ENCODE measurements at regions not wholly inside any gene's neighbourhood (a gene's known extent, or its start where the extent isn't known, plus 50 kb on each side); places are given as distances from the start of the nearest gene placed in this dataset.
"Not testable (repeated sequence)": the region's sequence is repeated elsewhere in the genome, so short reads cannot be mapped to it uniquely, and the experiment has no call there.

- Histone ChIP-seq H3K36me3 (ENCODE audit: control insufficient read depth in 1 of 2, insufficient read depth in 2 of 2, low read length in 2 of 2) (no peaks in the 10 kb centered on the region), H3K4me1 (ENCODE audit: control insufficient read depth in 1 of 2, insufficient read depth in 2 of 2, low read length in 2 of 2) (no peaks in the 10 kb centered on the region), H3K27ac (ENCODE audit: low read depth, low read length) (no peak overlapping the region), H3K9me3 (ENCODE audit: control insufficient read depth in 1 of 2, low read length in 2 of 2) (no peaks in the 10 kb centered on the region), H3K27me3 (ENCODE audit: control insufficient read depth in 1 of 2, insufficient read depth in 2 of 2, low read length in 2 of 2) (no peaks in the 10 kb centered on the region), H3K9ac (ENCODE audit: low read depth in 1 of 2, low read length in 2 of 2) (no peak overlapping the region), H3K4me3 (ENCODE audit: low read depth in 1 of 2, low read length in 2 of 2) (no peak overlapping the region)
These were observed 639.1 kb downstream of the TBC1D22A start for GRCh38 chr22:47401592-47401898.

GRCh38 chr22:47400701-47401591, 638.5 kb downstream of the TBC1D22A start:
- no peak overlapping the region for H3K27ac ChIP-seq (ENCODE audit: low read depth, low read length)
- no peaks in the 10 kb centered on the region for H3K9me3 ChIP-seq (ENCODE audit: control insufficient read depth in 1 of 2, low read length in 2 of 2)
- H3K36me3 ChIP-seq (ENCODE audit: control insufficient read depth in 1 of 2, insufficient read depth in 2 of 2, low read length in 2 of 2), result no peaks in the 10 kb centered on the region
- H3K27me3 ChIP-seq (ENCODE audit: control insufficient read depth in 1 of 2, insufficient read depth in 2 of 2, low read length in 2 of 2), result no peaks in the 10 kb centered on the region
- H3K4me1 ChIP-seq (ENCODE audit: control insufficient read depth in 1 of 2, insufficient read depth in 2 of 2, low read length in 2 of 2), result no peaks in the 10 kb centered on the region
- no peak overlapping the region for H3K9ac ChIP-seq (ENCODE audit: low read depth in 1 of 2, low read length in 2 of 2)
- H3K4me3 ChIP-seq (ENCODE audit: low read depth in 1 of 2, low read length in 2 of 2), result no peak overlapping the region

GRCh38 chr22:47400131-47400530, 637.7 kb downstream of the TBC1D22A start:
- not testable (repeated sequence) for H3K27ac ChIP-seq (ENCODE audit: low read depth, low read length); H3K4me1 ChIP-seq (ENCODE audit: control insufficient read depth in 1 of 2, insufficient read depth in 2 of 2, low read length in 2 of 2); H3K9me3 ChIP-seq (ENCODE audit: control insufficient read depth in 1 of 2, low read length in 2 of 2); H3K36me3 ChIP-seq (ENCODE audit: control insufficient read depth in 1 of 2, insufficient read depth in 2 of 2, low read length in 2 of 2); H3K9ac ChIP-seq (ENCODE audit: low read depth in 1 of 2, low read length in 2 of 2); H3K4me3 ChIP-seq (ENCODE audit: low read depth in 1 of 2, low read length in 2 of 2); H3K27me3 ChIP-seq (ENCODE audit: control insufficient read depth in 1 of 2, insufficient read depth in 2 of 2, low read length in 2 of 2)

GRCh38 chr22:47398921-47399790, 636.7 kb downstream of the TBC1D22A start:
- Histone ChIP-seq H3K4me3 (ENCODE audit: low read depth in 1 of 2, low read length in 2 of 2) (no peak overlapping the region), H3K4me1 (ENCODE audit: control insufficient read depth in 1 of 2, insufficient read depth in 2 of 2, low read length in 2 of 2) (peaks cover 0 to 4% of the 10 kb centered on the region in 2 donors), H3K9me3 (ENCODE audit: control insufficient read depth in 1 of 2, low read length in 2 of 2) (no peaks in the 10 kb centered on the region), H3K9ac (ENCODE audit: low read depth in 1 of 2, low read length in 2 of 2) (no peak overlapping the region), H3K27me3 (ENCODE audit: control insufficient read depth in 1 of 2, insufficient read depth in 2 of 2, low read length in 2 of 2) (no peaks in the 10 kb centered on the region), H3K36me3 (ENCODE audit: control insufficient read depth in 1 of 2, insufficient read depth in 2 of 2, low read length in 2 of 2) (no peaks in the 10 kb centered on the region), H3K27ac (ENCODE audit: low read depth, low read length) (no peak overlapping the region)

- Histone ChIP-seq H3K27ac (ENCODE audit: low read depth, low read length) (no peak overlapping the region), H3K27me3 (ENCODE audit: control insufficient read depth in 1 of 2, insufficient read depth in 2 of 2, low read length in 2 of 2) (no peaks in the 10 kb centered on the region), H3K36me3 (ENCODE audit: control insufficient read depth in 1 of 2, insufficient read depth in 2 of 2, low read length in 2 of 2) (no peaks in the 10 kb centered on the region), H3K4me1 (ENCODE audit: control insufficient read depth in 1 of 2, insufficient read depth in 2 of 2, low read length in 2 of 2) (peaks cover 0 to 4% of the 10 kb centered on the region in 2 donors), H3K4me3 (ENCODE audit: low read depth in 1 of 2, low read length in 2 of 2) (no peak overlapping the region), H3K9me3 (ENCODE audit: control insufficient read depth in 1 of 2, low read length in 2 of 2) (no peaks in the 10 kb centered on the region), H3K9ac (ENCODE audit: low read depth in 1 of 2, low read length in 2 of 2) (no peak overlapping the region)
These were observed 636.0 kb downstream of the TBC1D22A start for GRCh38 chr22:47398491-47398890.

GRCh38 chr22:47397673-47398072, 635.2 kb downstream of the TBC1D22A start:
- H3K4me1 ChIP-seq (ENCODE audit: control insufficient read depth in 1 of 2, insufficient read depth in 2 of 2, low read length in 2 of 2), result peaks cover 0 to 4% of the 10 kb centered on the region in 2 donors
- no peaks in the 10 kb centered on the region for H3K36me3 ChIP-seq (ENCODE audit: control insufficient read depth in 1 of 2, insufficient read depth in 2 of 2, low read length in 2 of 2)
- H3K4me3 ChIP-seq (ENCODE audit: low read depth in 1 of 2, low read length in 2 of 2), result no peak overlapping the region
- no peak overlapping the region for H3K27ac ChIP-seq (ENCODE audit: low read depth, low read length)
- H3K9me3 ChIP-seq (ENCODE audit: control insufficient read depth in 1 of 2, low read length in 2 of 2), result no peaks in the 10 kb centered on the region
- H3K9ac ChIP-seq (ENCODE audit: low read depth in 1 of 2, low read length in 2 of 2), result no peak overlapping the region
- H3K27me3 ChIP-seq (ENCODE audit: control insufficient read depth in 1 of 2, insufficient read depth in 2 of 2, low read length in 2 of 2), result no peaks in the 10 kb centered on the region

- no peaks in the 10 kb centered on the region for H3K36me3 ChIP-seq (ENCODE audit: control insufficient read depth in 1 of 2, insufficient read depth in 2 of 2, low read length in 2 of 2)
- no peaks in the 10 kb centered on the region for H3K9me3 ChIP-seq (ENCODE audit: control insufficient read depth in 1 of 2, low read length in 2 of 2)
- no peak overlapping the region for H3K27ac ChIP-seq (ENCODE audit: low read depth, low read length)
- H3K4me3 ChIP-seq (ENCODE audit: low read depth in 1 of 2, low read length in 2 of 2), result no peak overlapping the region
- H3K27me3 ChIP-seq (ENCODE audit: control insufficient read depth in 1 of 2, insufficient read depth in 2 of 2, low read length in 2 of 2), result no peaks in the 10 kb centered on the region
- H3K9ac ChIP-seq (ENCODE audit: low read depth in 1 of 2, low read length in 2 of 2), result no peak overlapping the region
- peaks cover 0 to 4% of the 10 kb centered on the region in 2 donors for H3K4me1 ChIP-seq (ENCODE audit: control insufficient read depth in 1 of 2, insufficient read depth in 2 of 2, low read length in 2 of 2)
These were observed 634.1 kb downstream of the TBC1D22A start for GRCh38 chr22:47396515-47396914.

- Histone ChIP-seq H3K27me3 (ENCODE audit: control insufficient read depth in 1 of 2, insufficient read depth in 2 of 2, low read length in 2 of 2) (no peaks in the 10 kb centered on the region), H3K9me3 (ENCODE audit: control insufficient read depth in 1 of 2, low read length in 2 of 2) (no peaks in the 10 kb centered on the region), H3K4me1 (ENCODE audit: control insufficient read depth in 1 of 2, insufficient read depth in 2 of 2, low read length in 2 of 2) (peaks cover 0 to 4% of the 10 kb centered on the region in 2 donors), H3K27ac (ENCODE audit: low read depth, low read length) (no peak overlapping the region), H3K4me3 (ENCODE audit: low read depth in 1 of 2, low read length in 2 of 2) (no peak overlapping the region), H3K9ac (ENCODE audit: low read depth in 1 of 2, low read length in 2 of 2) (no peak overlapping the region), H3K36me3 (ENCODE audit: control insufficient read depth in 1 of 2, insufficient read depth in 2 of 2, low read length in 2 of 2) (no peaks in the 10 kb centered on the region)
These were observed 633.7 kb downstream of the TBC1D22A start for GRCh38 chr22:47396105-47396504.

- Histone ChIP-seq H3K4me3 (ENCODE audit: low read depth in 1 of 2, low read length in 2 of 2) (no peak overlapping the region), H3K4me1 (ENCODE audit: control insufficient read depth in 1 of 2, insufficient read depth in 2 of 2, low read length in 2 of 2) (peaks cover 0 to 4% of the 10 kb centered on the region in 2 donors), H3K36me3 (ENCODE audit: control insufficient read depth in 1 of 2, insufficient read depth in 2 of 2, low read length in 2 of 2) (no peaks in the 10 kb centered on the region)
These were observed 633.0 kb downstream of the TBC1D22A start for GRCh38 chr22:47395481-47395880.

More at GRCh38 chr22:47395481-47395880, 633.0 kb downstream of the TBC1D22A start:
- H3K27me3 ChIP-seq (ENCODE audit: control insufficient read depth in 1 of 2, insufficient read depth in 2 of 2, low read length in 2 of 2), result no peaks in the 10 kb centered on the region
- no peak overlapping the region for H3K9ac ChIP-seq (ENCODE audit: low read depth in 1 of 2, low read length in 2 of 2)
- no peaks in the 10 kb centered on the region for H3K9me3 ChIP-seq (ENCODE audit: control insufficient read depth in 1 of 2, low read length in 2 of 2)
- H3K27ac ChIP-seq (ENCODE audit: low read depth, low read length), result no peak overlapping the region

Data from duodenal mucosa (tissue), 2 donors.